Caco-2 (cell line): ENCODE measurements at regions not wholly inside any gene's neighbourhood (a gene's known extent, or its start where the extent isn't known, plus 50 kb on each side); places are given as distances from the start of the nearest gene placed in this dataset.

ENCODE experiments used
- BruUV-seq: library from RNA; stranded (reverse); fragments of 400-500 nt; replicated peaks from 2 replicates; lab custom pipeline; 2021; lab: Mats Ljungman, UMichigan
- CTCF ChIA-PET: fragments of 300-600 bp; sonication (Branson Sonifier 250); formaldehyde crosslinking; loops from one replicate; lab custom pipeline; 2022; ENCODE audit warnings: antibody characterized with exemption; lab: Charles Lee
- POLR2A ChIA-PET: fragments of 300-600 bp; sonication (Branson Sonifier 250); formaldehyde crosslinking; loops from one replicate; lab custom pipeline; 2022; ENCODE audit warnings: antibody characterized with exemption; lab: Charles Lee
- DNase-seq, 2 experiments: peaks; one replicate each; pipeline versions ENCODE4 v3.0.0 to v3.0.0-alpha.2; 2020 to 2022
- H3K27me3 ChIP-seq: replicated peaks from 2 replicates; pipeline ENCODE4 v1.6.0; 2011; ENCODE audit warnings: low read length; ENCODE audit not compliant: control insufficient read depth, insufficient read depth
- H3K36me3 ChIP-seq: 2 replicates; pipeline ENCODE4 v1.5.1; 2011; ENCODE audit warnings: low read length; ENCODE audit not compliant: control insufficient read depth, insufficient read depth
- H3K4me1 ChIP-seq: fragments of 250-450 bp; sonication (Bioruptor Pico); 2 replicates; pipeline ENCODE4 v1.5.1; 2020; ENCODE audit warnings: mild to moderate bottlenecking
- H3K4me3 ChIP-seq: 2 replicates; pipeline ENCODE4 v1.5.1; 2011; ENCODE audit warnings: low read depth, mild to moderate bottlenecking, control low read depth, low read length
- H3K9me3 ChIP-seq: fragments of 250-450 bp; sonication (Bioruptor Pico); 2 replicates; pipeline ENCODE4 v1.5.1; 2020; ENCODE audit warnings: mild to moderate bottlenecking, moderate library complexity
- H3K27ac Mint-ChIP-seq: one replicate; pipeline ENCODE4 v1.8.0; 2022; ENCODE audit warnings: mixed read lengths; ENCODE audit not compliant: unreplicated experiment
- H3K27me3 Mint-ChIP-seq: one replicate; pipeline ENCODE4 v1.8.0; 2022; ENCODE audit warnings: mixed read lengths; ENCODE audit not compliant: insufficient read depth, unreplicated experiment
- H3K36me3 Mint-ChIP-seq: one replicate; pipeline ENCODE4 v1.8.0; 2022; ENCODE audit warnings: mild to moderate bottlenecking, mixed read lengths; ENCODE audit not compliant: insufficient read depth, unreplicated experiment
- H3K4me1 Mint-ChIP-seq: one replicate; pipeline ENCODE4 v1.8.0; 2022; ENCODE audit warnings: low read depth, mixed read lengths; ENCODE audit not compliant: unreplicated experiment
- H3K4me3 Mint-ChIP-seq: one replicate; pipeline ENCODE4 v1.8.0; 2022; ENCODE audit warnings: mild to moderate bottlenecking, moderate library complexity, mixed read lengths; ENCODE audit not compliant: unreplicated experiment
- H3K9me3 Mint-ChIP-seq: one replicate; pipeline ENCODE4 v1.8.0; 2022; ENCODE audit warnings: mixed read lengths; ENCODE audit not compliant: unreplicated experiment
- CTCF ChIP-seq, 2 experiments: fragments of 200-600 bp in 1 of 2; IDR thresholded peaks; 1 replicate in 1 of 2; 2 replicates in 1 of 2; pipeline versions ENCODE4 v1.5.1 to v1.8.0; 2011 to 2022; ENCODE audit warnings: antibody characterized with exemption in 1 of 2, control low read depth in 1 of 2, inconsistent platforms in 1 of 2, low read depth in 1 of 2, low read length in 1 of 2, mild to moderate bottlenecking in 1 of 2, moderate library complexity in 1 of 2; ENCODE audit not compliant: insufficient read depth in 1 of 2, severe bottlenecking in 1 of 2, unreplicated experiment in 1 of 2
- intact Hi-C: fragments of 100-400 bp; cut with micrococcal nuclease; formaldehyde crosslinking; loops from one replicate; pipeline ENCODE4 v1.10.0; 2022; ENCODE audit not compliant: unreplicated experiment

DNA sequence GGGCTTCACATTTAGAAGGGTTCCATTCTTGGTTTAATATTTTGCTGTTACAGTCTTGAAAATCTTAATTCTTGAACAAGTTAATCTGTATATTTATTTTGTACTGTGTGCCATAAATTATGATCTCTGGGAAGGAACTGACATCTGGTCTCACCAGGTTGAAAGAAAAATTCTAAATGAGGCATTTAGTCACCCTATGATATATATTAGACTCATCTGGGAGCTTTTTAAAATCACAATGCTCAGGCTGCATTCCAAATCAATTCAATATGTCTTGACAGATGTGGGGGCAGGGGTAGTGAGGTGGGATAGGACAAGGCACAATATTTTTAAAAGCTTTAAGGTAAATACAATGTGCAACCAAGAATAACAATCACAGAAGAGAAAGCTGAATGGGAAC lies 569.2 kb downstream of the PRR16 start:
- no peaks in the 10 kb centered on the region for H3K4me1 Mint-ChIP-seq
- intact Hi-C loops = no loop called here
- Histone ChIP-seq H3K4me3 (no peak overlapping the region), H3K27me3 (no peaks in the 10 kb centered on the region), H3K36me3 (no peaks in the 10 kb centered on the region), H3K9me3 (no peaks in the 10 kb centered on the region), H3K4me1 (no peaks in the 10 kb centered on the region)
- no peaks in the 10 kb centered on the region for H3K36me3 Mint-ChIP-seq
- no peaks in the 10 kb centered on the region for H3K9me3 Mint-ChIP-seq
- no peak overlapping the region for H3K27ac Mint-ChIP-seq
- H3K27me3 Mint-ChIP-seq = no peaks in the 10 kb centered on the region
- POLR2A ChIA-PET = no interaction called here
- H3K4me3 Mint-ChIP-seq = no peak overlapping the region
- no TSS peak for BruUV-seq
- TF ChIP-seq CTCF (IDR thresholded peaks at IDR 0.05; ENCODE audit: insufficient read depth in 1 of 2, low read depth in 1 of 2, low read length in 1 of 2, severe bottlenecking in 1 of 2, unreplicated experiment in 1 of 2) = no peak
- CTCF ChIA-PET = no interaction called here
- no peak for DNase-seq

GRCh38 chr5:121038438-121038837 lies 574.3 kb downstream of the PRR16 start:
- no peak for DNase-seq
- no peaks in the 10 kb centered on the region for H3K36me3 ChIP-seq

DNA sequence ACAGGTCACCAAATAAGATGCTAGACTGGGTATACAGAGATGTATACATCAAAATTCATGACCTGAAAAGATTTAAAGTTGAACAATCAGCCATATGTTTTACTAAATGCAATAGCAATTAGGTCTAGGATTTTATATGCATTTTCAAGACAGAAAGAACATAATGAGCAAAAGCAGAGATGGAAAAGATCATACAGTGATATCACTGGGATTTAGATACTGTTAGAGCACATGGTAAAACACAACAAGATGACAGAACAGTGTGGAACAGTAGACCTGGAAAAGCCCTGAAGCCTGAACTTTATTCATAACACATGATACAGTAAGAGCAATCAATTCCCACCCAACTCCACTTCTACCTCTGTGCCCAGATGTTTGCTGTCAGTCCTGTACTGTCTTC lies 585.9 kb downstream of the PRR16 start:
- Mint-ChIP-seq H3K4me3 (no peak overlapping the region), H3K27me3 (no peaks in the 10 kb centered on the region), H3K4me1 (no peaks in the 10 kb centered on the region), H3K36me3 (no peaks in the 10 kb centered on the region), H3K27ac (no peak overlapping the region), H3K9me3 (no peaks in the 10 kb centered on the region)
- Histone ChIP-seq H3K4me3 (no peak overlapping the region), H3K27me3 (no peaks in the 10 kb centered on the region), H3K36me3 (no peaks in the 10 kb centered on the region), H3K9me3 (no peaks in the 10 kb centered on the region), H3K4me1 (no peaks in the 10 kb centered on the region)
- POLR2A ChIA-PET = no interaction called here
- no peak for TF ChIP-seq CTCF (IDR thresholded peaks at IDR 0.05; ENCODE audit: insufficient read depth in 1 of 2, low read depth in 1 of 2, low read length in 1 of 2, severe bottlenecking in 1 of 2, unreplicated experiment in 1 of 2)
- CTCF ChIA-PET = no interaction called here
- intact Hi-C loops = no loop called here
- BruUV-seq = no TSS peak
- no peak for DNase-seq

More at GRCh38 chr5:121038438-121038837, 574.3 kb downstream of the PRR16 start:
- H3K9me3 Mint-ChIP-seq = no peaks in the 10 kb centered on the region
- H3K27me3 Mint-ChIP-seq = no peaks in the 10 kb centered on the region
- no peak overlapping the region for H3K27ac Mint-ChIP-seq
- H3K36me3 Mint-ChIP-seq = no peaks in the 10 kb centered on the region
- Histone ChIP-seq H3K9me3 (no peaks in the 10 kb centered on the region), H3K27me3 (no peaks in the 10 kb centered on the region), H3K4me3 (no peak overlapping the region), H3K4me1 (no peaks in the 10 kb centered on the region)
- CTCF ChIA-PET = no interaction called here
- TF ChIP-seq CTCF (IDR thresholded peaks at IDR 0.05; ENCODE audit: insufficient read depth in 1 of 2, low read depth in 1 of 2, low read length in 1 of 2, severe bottlenecking in 1 of 2, unreplicated experiment in 1 of 2) = no peak
- POLR2A ChIA-PET = no interaction called here
- no TSS peak for BruUV-seq
- no peaks in the 10 kb centered on the region for H3K4me1 Mint-ChIP-seq
- intact Hi-C loops = no loop called here
- H3K4me3 Mint-ChIP-seq = no peak overlapping the region
